Esophagus (tissue), 2 donors: ENCODE measurements at regions not wholly inside any gene's neighbourhood (a gene's known extent, or its start where the extent isn't known, plus 50 kb on each side); places are given as distances from the start of the nearest gene placed in this dataset.

Source experiments
- H3K27ac ChIP-seq, 2 donors: one replicate each; pipeline ENCODE4 v1.5.1; 2013; ENCODE audit warnings: low read depth in 2 of 2, mild to moderate bottlenecking in 2 of 2, inconsistent platforms in 1 of 2, low read length in 1 of 2, moderate library complexity in 1 of 2
- H3K27me3 ChIP-seq, 2 donors: one replicate each; pipeline ENCODE4 v1.6.1; 2013; ENCODE audit warnings: low read length in 2 of 2, control low read depth in 1 of 2, mild to moderate bottlenecking in 1 of 2; ENCODE audit not compliant: insufficient read depth in 2 of 2, control insufficient read depth in 1 of 2
- H3K36me3 ChIP-seq, 2 donors: one replicate each; pipeline ENCODE4 v1.6.1; 2013; ENCODE audit warnings: low read length in 1 of 2; ENCODE audit not compliant: control insufficient read depth in 2 of 2, insufficient read depth in 2 of 2
- H3K4me1 ChIP-seq, 2 donors: one replicate each; pipeline ENCODE4 v1.6.1; 2013; ENCODE audit warnings: low read length in 1 of 2; ENCODE audit not compliant: control insufficient read depth in 2 of 2, insufficient read depth in 2 of 2
- H3K4me3 ChIP-seq, 2 donors: one replicate each; pipeline ENCODE4 v1.5.1; 2013; ENCODE audit warnings: low read length in 2 of 2, mild to moderate bottlenecking in 2 of 2, low read depth in 1 of 2, moderate library complexity in 1 of 2
- H3K9me3 ChIP-seq, 2 donors: one replicate each; pipeline ENCODE4 v1.6.1; 2013; ENCODE audit warnings: mild to moderate bottlenecking in 2 of 2, low read depth in 1 of 2, low read length in 1 of 2, moderate library complexity in 1 of 2; ENCODE audit not compliant: control insufficient read depth in 2 of 2, insufficient read depth in 1 of 2
- WGBS, 2 donors: extraction: QIAGEN DNeasy Blood & Tissue Kit; methylation state at CpG; one replicate each; pipeline ENCODE4 v1.1.7; 2013; 5-methylcytosine and 5-hydroxymethylcytosine counted together
- donor health status: healthy with polysubstance abuse.
- donor health status: Bipolar disorder and iron deficiency.

- Histone ChIP-seq H3K36me3 (no peaks in the 10 kb centered on the region), H3K4me3 (no peak overlapping the region), H3K4me1 (no peaks in the 10 kb centered on the region), H3K9me3 (no peaks in the 10 kb centered on the region), H3K27me3 (no peaks in the 10 kb centered on the region), H3K27ac (no peak overlapping the region)
- 68 to 79% methylated on average over 2 of the region's 3 CpGs for WGBS, 2 donors
Measured at GRCh38 chr11:25899617-25900160, 432.2 kb upstream of the ANO3 start.

GRCh38 chr11:25900814-25901213 lies 431.1 kb upstream of the ANO3 start:
- Histone ChIP-seq H3K4me1 (no peaks in the 10 kb centered on the region), H3K9me3 (no peaks in the 10 kb centered on the region), H3K27ac (no peak overlapping the region), H3K27me3 (no peaks in the 10 kb centered on the region), H3K4me3 (no peak overlapping the region), H3K36me3 (no peaks in the 10 kb centered on the region)
- 93 to 97% methylated on average over 4 of the region's 4 CpGs for WGBS, 2 donors

- no peaks in the 10 kb centered on the region for H3K9me3 ChIP-seq
- WGBS, 2 donors = 92 to 96% methylated on average over 15 of the region's 15 CpGs
- no peaks in the 10 kb centered on the region for H3K27me3 ChIP-seq
- H3K4me3 ChIP-seq = no peak overlapping the region
- no peak overlapping the region for H3K27ac ChIP-seq
- no peaks in the 10 kb centered on the region for H3K4me1 ChIP-seq
- H3K36me3 ChIP-seq = no peaks in the 10 kb centered on the region
Measured at GRCh38 chr11:25901415-25901814, 430.5 kb upstream of the ANO3 start.

- H3K27me3 ChIP-seq = no peaks in the 10 kb centered on the region
- no peaks in the 10 kb centered on the region for H3K4me1 ChIP-seq
- no peak overlapping the region for H3K4me3 ChIP-seq
- 36 to 59% methylated on average over 3 of the region's 3 CpGs for WGBS, 2 donors
- H3K9me3 ChIP-seq = no peaks in the 10 kb centered on the region
- H3K27ac ChIP-seq = no peak overlapping the region
- H3K36me3 ChIP-seq = no peaks in the 10 kb centered on the region
Measured at GRCh38 chr11:25902476-25902875, 429.5 kb upstream of the ANO3 start.

- no peaks in the 10 kb centered on the region for H3K36me3 ChIP-seq
- H3K4me1 ChIP-seq = no peaks in the 10 kb centered on the region
- H3K4me3 ChIP-seq = no peak overlapping the region
- WGBS, 2 donors = 59 to 63% methylated on average over 2 of the region's 2 CpGs
- no peaks in the 10 kb centered on the region for H3K27me3 ChIP-seq
- no peak overlapping the region for H3K27ac ChIP-seq
- H3K9me3 ChIP-seq = no peaks in the 10 kb centered on the region
Measured at GRCh38 chr11:25908726-25909125, 423.2 kb upstream of the ANO3 start.

- no peaks in the 10 kb centered on the region for H3K4me1 ChIP-seq
- no peak overlapping the region for H3K27ac ChIP-seq
- H3K4me3 ChIP-seq = no peak overlapping the region
- no peaks in the 10 kb centered on the region for H3K27me3 ChIP-seq
- no peaks in the 10 kb centered on the region for H3K36me3 ChIP-seq
- H3K9me3 ChIP-seq = no peaks in the 10 kb centered on the region
- 34% methylated on average over 1 of the region's 1 CpG for WGBS, 2 donors
Measured at GRCh38 chr11:25910086-25910485, 421.8 kb upstream of the ANO3 start.

- WGBS, 2 donors = 59 to 76% methylated on average over 1 of the region's 1 CpG
- H3K4me1 ChIP-seq = no peaks in the 10 kb centered on the region
- H3K27me3 ChIP-seq = no peaks in the 10 kb centered on the region
- no peak overlapping the region for H3K27ac ChIP-seq
- H3K36me3 ChIP-seq = no peaks in the 10 kb centered on the region
- no peak overlapping the region for H3K4me3 ChIP-seq
- H3K9me3 ChIP-seq = peaks cover 2% of the 10 kb centered on the region in 2 donors
Measured at GRCh38 chr11:25920356-25920755, 411.6 kb upstream of the ANO3 start.

GRCh38 chr11:25924586-25924985 lies 407.3 kb upstream of the ANO3 start:
- Histone ChIP-seq H3K4me1 (no peaks in the 10 kb centered on the region), H3K36me3 (no peaks in the 10 kb centered on the region)
- 79 to 80% methylated on average over 4 of the region's 4 CpGs for WGBS, 2 donors

GRCh38 chr11:25925359-25925758 lies 406.6 kb upstream of the ANO3 start:
- Histone ChIP-seq H3K9me3 (peaks cover 2% of the 10 kb centered on the region in 2 donors), H3K36me3 (no peaks in the 10 kb centered on the region), H3K4me3 (no peak overlapping the region), H3K27ac (no peak overlapping the region), H3K27me3 (no peaks in the 10 kb centered on the region), H3K4me1 (no peaks in the 10 kb centered on the region)
- WGBS, 2 donors = 94 to 96% methylated on average over 2 of the region's 2 CpGs

More at GRCh38 chr11:25924586-25924985, 407.3 kb upstream of the ANO3 start:
- Histone ChIP-seq H3K4me3 (no peak overlapping the region), H3K27me3 (no peaks in the 10 kb centered on the region), H3K9me3 (peaks cover 2% of the 10 kb centered on the region in 2 donors), H3K27ac (no peak overlapping the region)

- no peaks in the 10 kb centered on the region for H3K27me3 ChIP-seq
- 32 to 41% methylated on average over 3 of the region's 3 CpGs for WGBS, 2 donors
- no peaks in the 10 kb centered on the region for H3K36me3 ChIP-seq
- no peaks in the 10 kb centered on the region for H3K4me1 ChIP-seq
- no peak overlapping the region for H3K27ac ChIP-seq
- H3K4me3 ChIP-seq = no peak overlapping the region
- H3K9me3 ChIP-seq = no peaks in the 10 kb centered on the region
Measured at GRCh38 chr11:25927411-25927953, 404.4 kb upstream of the ANO3 start.
